GM13977 (cell line): ENCODE measurements at regions not wholly inside any gene's neighbourhood (a gene's known extent, or its start where the extent isn't known, plus 50 kb on each side); places are given as distances from the start of the nearest gene placed in this dataset.

ENCODE experiments used
- DNase-seq: peaks from one replicate; pipeline ENCODE4 v3.0.0; 2012; ENCODE audit warnings: low spot score
- CTCF ChIP-seq: IDR thresholded peaks from 2 replicates; pipeline ENCODE4 v1.5.1; 2012; ENCODE audit warnings: mild to moderate bottlenecking, control low read depth; ENCODE audit not compliant: insufficient read depth; ENCODE audit errors: extremely low read depth, missing control alignments
- in situ Hi-C: fragments of 300-500 bp; cut with MboI; formaldehyde crosslinking; loops from one replicate; pipeline ENCODE4 v1.12.0; 2022; ENCODE audit warnings: low sequenced_read_pairs, low pct_unique_long_range_greater_than_20kb, mixed read lengths, inconsistent platforms; ENCODE audit not compliant: unreplicated experiment

GRCh38 chr2:88811233-88811632 is 119.8 kb downstream of the RPIA start:
- TF ChIP-seq CTCF: no peak
- in situ Hi-C loops: no loop called here

GRCh38 chr2:88811681-88812080 is 120.2 kb downstream of the RPIA start:
- no peak for TF ChIP-seq CTCF
- in situ Hi-C loops: no loop called here

More at GRCh38 chr2:88811233-88811632, 119.8 kb downstream of the RPIA start:
- DNase-seq: no peak

GRCh38 chr2:88813612-88814011 is 122.1 kb downstream of the RPIA start:
- TF ChIP-seq CTCF: no peak
- DNase-seq: no peak
- in situ Hi-C loops: no loop called here

More at GRCh38 chr2:88811681-88812080, 120.2 kb downstream of the RPIA start:
- no peak for DNase-seq

GRCh38 chr2:88815282-88815681 is 123.8 kb downstream of the RPIA start:
- in situ Hi-C loops: no loop called here
- DNase-seq: no peak
- no peak for TF ChIP-seq CTCF

GRCh38 chr2:88815697-88816096 is 124.2 kb downstream of the RPIA start:
- TF ChIP-seq CTCF: no peak
- no peak for DNase-seq
- in situ Hi-C loops: no loop called here

GRCh38 chr2:88818381-88818780 is 126.9 kb downstream of the RPIA start:
- TF ChIP-seq CTCF: no peak
- no peak for DNase-seq
- in situ Hi-C loops: no loop called here

- in situ Hi-C loops: loop anchor here (10.0 kb wide), 1 partner anchor 1020 kb away; no protein-coding TSS in a partner anchor
- no peak for DNase-seq
Measured at GRCh38 chr2:88824951-88825350, 133.5 kb downstream of the RPIA start.

More at GRCh38 chr2:88824951-88825350, 133.5 kb downstream of the RPIA start:
- TF ChIP-seq CTCF: no peak
